CD14-positive monocyte (primary cell): ENCODE measurements at regions not wholly inside any gene's neighbourhood (a gene's known extent, or its start where the extent isn't known, plus 50 kb on each side); places are given as distances from the start of the nearest gene placed in this dataset.
A peak's percentile ranks its signal among the peaks of the same experiment; 100 is the strongest.
"Not testable (repeated sequence)": the region's sequence is repeated elsewhere in the genome, so short reads cannot be mapped to it uniquely, and the experiment has no call there.

Source experiments
- DNase-seq, 3 donors: peaks; one replicate each; pipeline ENCODE4 v3.0.0-alpha.2; 2011 to 2022
- H2AFZ ChIP-seq: 2 replicates; pipeline ENCODE4 v1.6.0; 2012; ENCODE audit warnings: mild to moderate bottlenecking, low read depth, low read length, inconsistent platforms; ENCODE audit not compliant: insufficient read depth, poor library complexity, severe bottlenecking
- H3K27ac ChIP-seq, 2 donors: 1 replicate in 1 of 2; 2 replicates in 1 of 2; pipeline ENCODE4 v1.5.1; 2012 to 2013; ENCODE audit warnings: low read length in 2 of 2, control low read depth in 1 of 2, inconsistent platforms in 1 of 2, low read depth in 1 of 2, mild to moderate bottlenecking in 1 of 2
- H3K27me3 ChIP-seq, 2 donors: one replicate each; pipeline versions ENCODE4 v1.6.0 to v1.6.1; 2011 to 2013; ENCODE audit warnings: low read length in 2 of 2; ENCODE audit not compliant: control insufficient read depth in 2 of 2, insufficient read depth in 2 of 2
- H3K36me3 ChIP-seq, 2 donors: replicated peaks in 1 of 2; 1 replicate in 1 of 2; 2 replicates in 1 of 2; pipeline versions ENCODE4 v1.5.1 to v1.6.1; 2012 to 2013; ENCODE audit warnings: low read length in 2 of 2, control low read depth in 1 of 2, inconsistent platforms in 1 of 2, mild to moderate bottlenecking in 1 of 2; ENCODE audit not compliant: insufficient read depth in 2 of 2, control insufficient read depth in 1 of 2
- H3K4me1 ChIP-seq, 2 donors: 1 replicate in 1 of 2; 2 replicates in 1 of 2; pipeline versions ENCODE4 v1.5.1 to v1.6.1; 2012 to 2013; ENCODE audit warnings: low read length in 2 of 2, control low read depth in 1 of 2, inconsistent platforms in 1 of 2, mild to moderate bottlenecking in 1 of 2, moderate library complexity in 1 of 2; ENCODE audit not compliant: insufficient read depth in 2 of 2, control insufficient read depth in 1 of 2
- H3K4me2 ChIP-seq: replicated peaks from 2 replicates; pipeline ENCODE3; 2012; ENCODE audit warnings: low read length, moderate library complexity, mild to moderate bottlenecking; ENCODE audit not compliant: poor library complexity, severe bottlenecking; ENCODE audit errors: extremely low read depth
- H3K4me3 ChIP-seq, 3 experiments: fragments of 200-600 bp in 1 of 3; sonication (generic) in 1 of 3; replicated peaks in 1 of 3; 1 replicate in 2 of 3; 2 replicates in 1 of 3; pipeline ENCODE4 v1.5.1; 2011 to 2013; ENCODE audit warnings: low read length in 3 of 3, mild to moderate bottlenecking in 3 of 3, control low read depth in 2 of 3, low read depth in 2 of 3, inconsistent platforms in 1 of 3, moderate library complexity in 1 of 3
- H3K79me2 ChIP-seq: 2 replicates; pipeline ENCODE4 v1.6.0; 2012; ENCODE audit warnings: mild to moderate bottlenecking, control low read depth, inconsistent platforms, low read length, moderate library complexity; ENCODE audit not compliant: insufficient read depth
- H3K9ac ChIP-seq: 2 replicates; pipeline ENCODE4 v1.6.0; 2017; ENCODE audit warnings: low read length, mild to moderate bottlenecking; ENCODE audit not compliant: insufficient read depth, poor library complexity, severe bottlenecking
- H3K9me3 ChIP-seq, 2 donors: replicated peaks in 1 of 2; 1 replicate in 1 of 2; 2 replicates in 1 of 2; pipeline versions ENCODE4 v1.5.1 to v1.6.1; 2012 to 2013; ENCODE audit warnings: low read length in 2 of 2, control low read depth in 1 of 2; ENCODE audit not compliant: control insufficient read depth in 1 of 2, insufficient read depth in 1 of 2
- H4K20me1 ChIP-seq: 2 replicates; pipeline ENCODE4 v1.6.0; 2012; ENCODE audit warnings: mild to moderate bottlenecking, low read length, control low read depth, moderate library complexity; ENCODE audit not compliant: insufficient read depth
- H3K27ac Mint-ChIP-seq, 7 donors: one replicate each; pipeline ENCODE4 v1.8.0; 2020; ENCODE audit warnings: mild to moderate bottlenecking in 7 of 7, mixed read lengths in 7 of 7, moderate library complexity in 6 of 7, inconsistent platforms in 2 of 7
- H3K27me3 Mint-ChIP-seq, 3 donors: one replicate each; pipeline ENCODE4 v1.8.0; 2021 to 2022; ENCODE audit warnings: low read depth in 3 of 3, mild to moderate bottlenecking in 3 of 3, mixed read lengths in 3 of 3, moderate library complexity in 3 of 3, inconsistent platforms in 1 of 3
- H3K36me3 Mint-ChIP-seq, 2 donors: one replicate each; pipeline ENCODE4 v1.8.0; 2020; ENCODE audit warnings: mixed read lengths in 2 of 2, inconsistent platforms in 1 of 2, mild to moderate bottlenecking in 1 of 2
- H3K4me1 Mint-ChIP-seq: one replicate; pipeline ENCODE4 v1.8.0; 2020; ENCODE audit warnings: mild to moderate bottlenecking, mixed read lengths
- H3K4me3 Mint-ChIP-seq, 2 donors: one replicate each; pipeline ENCODE4 v1.8.0; 2020; ENCODE audit warnings: mild to moderate bottlenecking in 2 of 2, mixed read lengths in 2 of 2, moderate library complexity in 1 of 2
- H3K9me3 Mint-ChIP-seq, 7 donors: one replicate each; pipeline ENCODE4 v1.8.0; 2020 to 2022; ENCODE audit warnings: mixed read lengths in 7 of 7, mild to moderate bottlenecking in 6 of 7, moderate library complexity in 6 of 7, inconsistent platforms in 2 of 7
- CTCF ChIP-seq: fragments of 200-600 bp; IDR thresholded peaks from one replicate; pipeline ENCODE4 v1.8.0; 2022; ENCODE audit warnings: antibody characterized with exemption, mild to moderate bottlenecking
- WGBS: methylation state at CpG from one replicate; pipeline ENCODE4 v1.1.5; 2013; ENCODE audit warnings: missing lambda C conversion rate; ENCODE audit not compliant: insufficient coverage; 5-methylcytosine and 5-hydroxymethylcytosine counted together
- intact Hi-C, 2 donors: fragments of 100-400 bp; cut with micrococcal nuclease; formaldehyde crosslinking; loops; one replicate each; pipeline versions ENCODE4 v1.15.0 to v1.15.1; 2023

GRCh38 chr2:100749771-100750542 lies 70.0 kb upstream of the NPAS2 start:
- H3K4me1 ChIP-seq, result peaks cover 9 to 17% of the 10 kb centered on the region in 2 donors
- Mint-ChIP-seq H3K36me3 (no peaks in the 10 kb centered on the region), H3K27me3 (peaks cover 8 to 34% (median 15%) of the 10 kb centered on the region in 3 donors), H3K27ac (no peak overlapping the region), H3K4me3 (no peak overlapping the region), H3K4me1 (peaks cover 24% of the 10 kb centered on the region), H3K9me3 (peaks cover 0 to 6% (median 1%) of the 10 kb centered on the region in 7 donors)
- H3K36me3 ChIP-seq, result no peaks in the 10 kb centered on the region
- intact Hi-C loops, result no loop called here
- no CpG with 5 or more reads among the region's 4 CpGs for WGBS
- TF ChIP-seq CTCF, result no peak
- H3K4me2 ChIP-seq, result no peak overlapping the region
- H3K27me3 ChIP-seq, result peaks cover 3 to 5% of the 10 kb centered on the region in 2 donors
- no peak overlapping the region for H3K4me3 ChIP-seq
- H3K79me2 ChIP-seq, result no peaks in the 10 kb centered on the region
- H3K27ac ChIP-seq, result no peak overlapping the region
- no peak overlapping the region for H3K9ac ChIP-seq
- no peaks in the 10 kb centered on the region for H4K20me1 ChIP-seq
- no peaks in the 10 kb centered on the region for H3K9me3 ChIP-seq
- no peak overlapping the region for H2AFZ ChIP-seq
- no peak for DNase-seq

GRCh38 chr2:100751871-100752625 lies 67.9 kb upstream of the NPAS2 start:
- H3K36me3 Mint-ChIP-seq, H3K4me2 ChIP-seq, H3K79me2 ChIP-seq, H3K27me3 ChIP-seq, H3K9me3 Mint-ChIP-seq, H3K36me3 ChIP-seq, H4K20me1 ChIP-seq, H3K9me3 ChIP-seq, intact Hi-C loops, H3K4me3 ChIP-seq, H3K27ac ChIP-seq, H3K4me3 Mint-ChIP-seq, H2AFZ ChIP-seq, H3K9ac ChIP-seq: not testable (repeated sequence)
- Mint-ChIP-seq H3K27ac (peak overlapping the region in 6 of 7 donors; percentile 13 to 84 (median 34)), H3K4me1 (peaks cover 24% of the 10 kb centered on the region), H3K27me3 (peaks cover 8 to 33% (median 16%) of the 10 kb centered on the region in 3 donors)
- peak; percentile 4 to 57 (median 50) for DNase-seq
- no CpG with 5 or more reads among the region's 5 CpGs for WGBS
- peaks cover 9 to 17% of the 10 kb centered on the region in 2 donors for H3K4me1 ChIP-seq
